Testis (tissue), 2 donors: ENCODE measurements at regions not wholly inside any gene's neighbourhood (a gene's known extent, or its start where the extent isn't known, plus 50 kb on each side); places are given as distances from the start of the nearest gene placed in this dataset.

Source experiments
- CTCF ChIP-seq, 3 experiments: fragments of 450-650 bp in 2 of 3; fragments of 200-600 bp in 1 of 3; sonication (generic) in 1 of 3; IDR thresholded peaks; one replicate each; pipeline ENCODE4 v1.5.1; 2016 to 2019; ENCODE audit warnings: antibody characterized with exemption in 3 of 3, mild to moderate bottlenecking in 2 of 3, moderate library complexity in 1 of 3
- POLR2A ChIP-seq: fragments of 450-650 bp; IDR thresholded peaks from one replicate; pipeline ENCODE4 v1.6.1; 2017; ENCODE audit warnings: antibody characterized with exemption, mild to moderate bottlenecking, moderate library complexity

GRCh38 chr15:47475336-47475735, 242.0 kb upstream of the SEMA6D start:
- TF ChIP-seq CTCF (IDR thresholded peaks at IDR 0.05) (no peak), POLR2A (no peak)
